GM12891 (cell line): ENCODE measurements at regions not wholly inside any gene's neighbourhood (a gene's known extent, or its start where the extent isn't known, plus 50 kb on each side); places are given as distances from the start of the nearest gene placed in this dataset.

Source experiments
- POLR2A ChIP-seq: IDR thresholded peaks from 2 replicates; pipeline ENCODE4 v1.6.1; 2011; ENCODE audit warnings: low read depth, low read length, control low read depth
- POLR2AphosphoS5 ChIP-seq: IDR thresholded peaks from 2 replicates; pipeline ENCODE4 v1.6.1; 2011; ENCODE audit warnings: low read depth, low read length, control low read depth
- TAF1 ChIP-seq: IDR thresholded peaks from 2 replicates; pipeline ENCODE4 v1.6.1; 2011; ENCODE audit warnings: low read depth, low read length, control low read depth

DNA sequence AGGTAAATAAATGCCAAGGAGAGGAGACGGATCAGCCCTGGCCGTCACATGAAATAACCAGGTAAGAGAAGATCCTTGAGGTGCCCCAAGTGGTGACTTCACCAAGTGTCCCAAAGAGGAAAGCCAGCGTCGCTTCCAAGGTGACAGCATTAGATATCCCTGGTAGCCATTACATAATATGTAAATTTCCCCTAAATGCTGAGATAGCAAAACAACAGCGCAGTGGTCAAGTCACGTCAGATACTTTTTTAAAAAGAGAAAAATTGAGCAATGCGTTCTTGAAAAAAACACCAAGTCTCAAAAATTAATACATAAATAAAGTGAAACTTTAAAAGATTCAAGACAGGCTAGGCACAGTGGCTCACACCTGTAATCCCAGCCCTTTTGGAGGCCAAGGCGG is 100.2 kb downstream of the HTR5A start:
- TF ChIP-seq TAF1 (no peak), POLR2A (no peak), POLR2AphosphoS5 (no peak)
